HCEC 1CT (cell line): ENCODE measurements at regions not wholly inside any gene's neighbourhood (a gene's known extent, or its start where the extent isn't known, plus 50 kb on each side); places are given as distances from the start of the nearest gene placed in this dataset.
A peak's percentile ranks its signal among the peaks of the same experiment; 100 is the strongest.
"Not testable (repeated sequence)": the region's sequence is repeated elsewhere in the genome, so short reads cannot be mapped to it uniquely, and the experiment has no call there.

Source experiments
- DNase-seq: peaks from one replicate; pipeline ENCODE4 v3.0.0-alpha.2; 2017

GRCh38 chr1:70556541-70556940 lies 145.5 kb downstream of the CTH start:
- no peak for DNase-seq

DNA sequence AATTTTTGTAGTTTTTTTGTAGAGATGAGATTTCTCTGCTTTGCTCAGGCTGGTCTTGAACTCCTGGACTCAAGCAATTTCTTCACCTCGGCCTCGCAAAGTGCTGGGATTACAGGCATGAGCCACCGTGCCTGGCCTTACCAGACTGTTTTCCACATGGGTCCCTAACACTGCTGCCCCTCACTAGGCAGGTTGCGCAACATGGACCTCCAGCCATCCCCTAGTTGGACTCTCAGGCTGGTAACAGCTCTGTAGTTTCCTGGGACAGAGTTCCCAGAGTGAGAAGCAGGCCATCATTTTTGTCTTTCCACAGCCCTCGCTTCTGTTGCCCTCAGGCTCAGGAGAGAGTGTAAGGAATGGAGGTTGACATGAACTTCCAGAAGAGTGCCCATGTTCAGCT lies 156.1 kb downstream of the CTH start:
- DNase-seq = no peak

DNA sequence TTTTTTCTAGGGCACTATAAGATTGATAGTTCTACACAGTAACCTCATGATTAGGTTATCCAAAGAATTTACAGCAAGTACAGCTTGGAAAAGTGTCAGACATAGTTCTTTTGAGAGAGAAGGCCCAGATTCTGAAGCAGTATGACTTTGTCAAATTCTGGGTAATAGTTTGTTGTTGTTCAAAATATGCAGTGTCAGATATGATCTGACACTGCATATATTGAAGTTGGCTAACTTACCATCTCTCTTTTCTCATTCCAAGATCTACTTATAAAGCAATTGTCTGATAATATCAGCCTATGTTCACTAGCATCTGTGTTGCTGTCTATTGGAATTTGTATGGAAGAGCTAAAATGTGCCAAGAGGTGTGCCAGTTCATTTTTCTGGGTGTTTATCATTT lies 160.1 kb downstream of the CTH start:
- DNase-seq = no peak

GRCh38 chr1:70573317-70573843 lies 162.3 kb downstream of the CTH start:
- DNase-seq = no peak

- no peak for DNase-seq
These were observed 170.6 kb downstream of the CTH start for GRCh38 chr1:70581661-70582060.

- no peak for DNase-seq
These were observed 172.5 kb downstream of the CTH start for GRCh38 chr1:70583522-70583921.

- DNase-seq = no peak
These were observed 175.0 kb downstream of the CTH start for GRCh38 chr1:70586046-70586445.

GRCh38 chr1:70587872-70588366 lies 176.9 kb downstream of the CTH start:
- DNase-seq = no peak

DNA sequence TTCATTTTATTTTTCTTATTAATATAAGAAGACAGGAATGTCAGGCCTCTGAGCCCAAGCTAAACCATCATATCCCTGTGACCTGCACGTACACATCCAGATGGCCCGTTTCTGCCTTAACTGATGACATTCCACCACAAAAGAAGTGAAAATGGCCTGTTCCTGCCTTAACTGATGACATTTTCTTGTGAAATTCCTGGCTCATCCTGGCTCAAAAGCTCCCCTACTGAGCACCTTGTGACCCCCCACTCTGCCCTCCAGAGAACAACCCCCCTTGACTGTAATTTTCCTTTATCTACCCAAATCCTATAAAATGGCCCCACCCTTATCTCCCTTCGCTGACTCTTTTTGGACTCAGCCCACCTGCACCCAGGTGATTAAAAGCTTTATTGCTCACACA lies 182.5 kb downstream of the CTH start:
- DNase-seq = not testable (repeated sequence)

- no peak for DNase-seq
These were observed 197.7 kb downstream of the CTH start for GRCh38 chr1:70608815-70609214.

DNA sequence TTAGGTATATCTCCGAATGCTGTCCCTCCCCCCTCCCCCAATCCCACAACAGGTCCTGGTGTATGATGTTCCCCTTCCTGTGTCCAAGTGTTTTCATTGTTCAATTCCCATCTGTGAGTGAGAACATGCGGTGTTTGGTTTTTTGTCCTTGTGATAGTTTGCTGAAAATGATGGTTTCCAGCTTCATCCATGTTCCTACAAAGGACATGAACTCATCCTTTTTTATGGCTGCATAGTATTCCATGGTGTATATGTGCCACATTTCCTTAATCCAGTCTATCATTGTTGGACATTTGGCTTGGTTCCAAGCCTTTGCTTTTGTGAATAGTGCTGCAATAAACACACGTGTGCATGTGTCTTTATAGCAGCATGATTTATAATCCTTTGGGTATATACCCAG lies 199.1 kb downstream of the CTH start:
- DNase-seq = not testable (repeated sequence)

GRCh38 chr1:70616946-70617345 lies 205.9 kb downstream of the CTH start:
- DNase-seq = no peak

DNA sequence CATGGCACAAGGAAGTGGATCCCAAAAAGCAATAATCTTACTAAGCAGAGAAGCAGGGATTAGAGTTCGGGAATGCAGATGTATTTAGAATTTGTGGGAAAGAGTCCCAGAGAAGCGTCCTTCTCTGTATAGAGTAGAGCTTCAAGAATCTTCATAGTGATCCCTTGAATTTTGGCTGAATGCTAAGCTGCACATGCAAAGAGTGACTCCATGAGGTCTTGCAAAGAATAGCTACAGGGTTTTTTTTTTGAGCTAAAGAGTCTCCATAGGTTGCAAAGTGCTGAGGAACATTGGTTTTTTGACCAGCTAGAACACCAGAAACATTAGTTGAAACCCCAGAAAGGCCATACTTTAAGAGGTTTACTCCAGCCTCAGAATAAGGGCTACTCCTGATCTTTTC lies 206.7 kb downstream of the CTH start:
- DNase-seq = no peak

DNA sequence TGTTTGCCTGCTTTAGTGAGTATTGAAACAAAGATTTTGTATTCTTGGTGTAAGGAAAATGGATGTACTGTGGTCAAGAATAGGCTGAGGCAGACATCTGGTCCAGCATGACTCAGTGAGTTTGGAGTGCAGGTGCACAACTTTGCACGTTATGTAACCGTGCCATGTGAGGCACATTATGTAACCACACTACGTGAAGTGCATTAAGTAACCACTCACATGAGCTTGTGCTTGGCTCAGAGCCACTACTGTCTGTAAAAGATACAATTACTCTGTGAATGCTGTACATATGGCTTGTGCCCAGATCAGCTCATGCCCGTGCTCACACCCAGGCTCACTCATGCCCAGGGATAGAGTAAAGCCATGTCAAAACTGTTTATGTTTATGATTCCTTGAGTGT lies 216.8 kb downstream of the CTH start:
- peak; percentile 1 for DNase-seq

- DNase-seq = no peak
These were observed 217.9 kb downstream of the CTH start for GRCh38 chr1:70628973-70629372.

DNA sequence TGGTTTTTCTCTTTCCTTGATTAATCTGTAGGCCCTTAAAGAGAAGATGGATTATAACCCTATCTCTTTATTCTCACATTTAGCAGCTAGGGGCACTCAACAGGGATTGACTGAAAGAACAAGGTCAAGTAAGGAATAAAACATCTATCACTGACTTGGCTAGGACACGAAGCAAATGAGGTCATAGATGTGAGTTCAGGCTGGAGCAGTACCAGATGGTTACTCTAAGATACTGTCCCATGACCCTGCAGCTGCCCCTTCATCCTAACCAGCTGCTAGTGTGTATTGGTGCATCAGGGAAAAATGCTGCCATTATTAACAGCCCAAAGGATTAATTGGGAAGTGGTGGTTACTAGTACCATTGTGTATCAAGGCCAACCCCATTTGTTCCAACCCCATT lies 221.9 kb downstream of the CTH start:
- DNase-seq = no peak

DNA sequence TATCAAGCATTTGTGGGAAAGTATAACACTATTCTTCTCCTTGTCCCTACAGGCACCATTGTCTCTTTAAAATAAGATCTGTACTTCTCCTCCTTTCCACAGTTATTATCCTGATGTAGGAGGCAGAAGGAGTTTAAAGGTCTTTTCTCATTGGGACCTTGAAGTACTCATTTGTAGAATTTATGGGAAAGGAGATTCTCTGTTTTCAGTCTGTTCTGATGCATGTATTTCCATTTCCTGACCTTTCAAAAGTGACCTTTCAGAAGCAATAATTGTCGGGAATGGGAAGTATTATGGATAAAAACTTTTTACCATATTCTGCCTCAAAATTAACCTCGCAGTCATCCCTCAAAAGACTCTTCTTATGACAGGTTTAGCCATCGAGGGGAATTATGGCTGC lies 224.8 kb downstream of the CTH start:
- no peak for DNase-seq

DNA sequence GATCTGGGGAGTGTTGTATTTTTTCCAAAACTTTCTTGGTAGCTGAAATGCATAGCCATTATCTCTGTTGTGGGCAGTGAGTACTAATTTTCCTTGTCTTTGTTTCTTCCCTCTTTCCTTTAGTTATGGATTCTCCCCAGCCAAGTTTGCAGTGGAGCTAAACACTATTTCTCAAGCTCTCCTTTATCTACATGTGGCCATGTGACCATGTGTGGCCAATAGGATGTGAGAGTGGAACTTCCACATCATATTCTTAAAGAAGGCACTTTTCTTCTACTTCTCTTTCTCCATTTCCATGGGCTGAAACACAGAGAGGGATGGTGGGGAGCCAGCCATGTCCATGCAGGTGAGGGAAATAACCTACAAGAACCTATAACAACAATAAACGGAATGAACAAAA lies 230.8 kb downstream of the CTH start:
- DNase-seq = no peak

DNA sequence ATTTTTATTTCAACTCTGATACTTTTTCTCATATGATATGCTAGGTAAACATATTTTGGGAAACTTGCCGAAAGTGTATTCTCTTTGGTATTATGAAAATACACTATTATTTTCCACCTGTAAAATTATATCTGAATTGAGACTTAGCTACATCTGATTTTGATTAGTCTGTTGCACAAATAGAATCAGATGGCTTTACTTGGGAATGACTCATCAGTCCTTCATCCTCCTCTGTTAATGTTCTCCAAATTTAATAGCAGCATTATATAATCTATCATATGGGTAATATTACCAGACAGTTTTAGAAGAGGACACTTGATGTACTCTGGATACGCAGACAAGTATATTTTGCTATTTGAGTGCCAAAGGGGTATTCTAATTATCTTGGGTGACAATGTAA lies 245.3 kb downstream of the CTH start:
- DNase-seq = no peak

- no peak for DNase-seq
These were observed 248.8 kb downstream of the CTH start for GRCh38 chr1:70659891-70660290.

GRCh38 chr1:70666381-70667140 lies 255.5 kb downstream of the CTH start:
- DNase-seq = no peak

DNA sequence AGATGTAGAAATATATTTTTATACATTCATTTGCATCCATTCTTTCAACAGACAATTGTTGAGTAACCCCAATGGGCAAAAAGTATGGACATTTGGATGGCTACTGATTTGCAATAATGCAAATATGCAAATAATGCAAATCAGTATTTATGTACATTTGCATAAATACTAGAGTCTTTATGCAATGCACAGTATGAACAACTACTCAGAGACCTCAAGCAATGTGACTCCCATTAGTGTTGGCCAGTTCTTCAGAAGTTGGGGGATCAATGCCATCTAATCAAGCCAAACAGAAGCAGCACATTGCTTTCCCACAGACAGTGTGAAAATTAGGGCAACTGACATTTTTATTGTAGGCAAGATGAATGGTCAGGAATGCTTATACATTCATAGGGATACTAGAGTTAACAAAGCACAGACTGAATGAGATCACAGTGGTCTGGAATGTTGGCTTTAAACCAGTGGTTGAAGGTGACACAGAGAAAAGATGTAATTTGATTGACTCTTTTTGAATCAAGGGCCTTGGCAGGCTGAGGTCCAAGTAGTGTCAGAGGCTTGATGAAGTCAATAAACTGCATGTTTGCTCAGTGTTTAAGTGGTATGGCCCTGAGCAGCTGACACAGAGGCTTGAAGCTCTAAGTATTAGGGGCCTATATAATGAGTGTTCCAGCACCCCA lies 256.6 kb downstream of the CTH start:
- no peak for DNase-seq

DNA sequence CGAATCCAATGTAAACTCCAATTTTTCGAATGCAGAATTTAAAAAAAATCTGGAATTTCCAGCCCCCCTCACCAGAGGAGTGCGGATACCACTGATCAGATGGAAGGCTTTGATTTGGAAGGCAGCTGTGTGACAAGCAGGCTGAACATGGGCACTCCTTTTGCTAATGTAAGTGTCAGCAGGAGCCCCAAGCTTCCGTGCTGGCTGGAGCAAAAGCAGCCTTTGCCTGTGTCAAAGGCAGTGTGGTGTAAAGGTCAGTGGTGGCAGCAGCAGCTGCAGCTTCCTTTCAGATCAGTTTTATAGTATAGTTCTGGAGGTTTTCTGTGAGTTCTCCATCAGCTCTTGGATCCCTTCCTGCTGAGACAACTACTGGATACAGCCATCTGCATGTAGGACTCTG lies 259.9 kb downstream of the CTH start:
- no peak for DNase-seq

DNA sequence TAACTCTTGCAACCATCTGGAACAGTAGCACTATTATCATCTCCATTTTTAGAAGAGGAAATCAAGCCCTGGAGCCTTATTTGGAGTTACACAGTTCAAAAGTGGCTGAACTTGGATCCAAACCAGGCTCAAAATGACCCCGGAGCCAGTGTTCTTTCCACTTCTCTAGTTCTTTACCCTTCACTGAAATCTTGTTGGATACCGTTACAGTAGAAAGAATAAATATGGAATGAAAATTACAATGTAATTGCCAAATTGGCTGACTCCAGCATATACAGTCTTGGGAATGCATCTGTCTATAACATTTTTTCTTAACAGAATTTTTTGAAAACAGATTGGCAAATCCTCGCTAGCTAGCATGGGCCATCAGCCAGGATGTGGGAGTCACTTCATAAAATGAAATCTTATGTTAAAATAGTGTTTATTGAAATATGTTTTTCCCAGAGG lies 261.4 kb downstream of the CTH start:
- no peak for DNase-seq
